WTC11 (cell line): ENCODE measurements at regions not wholly inside any gene's neighbourhood (a gene's known extent, or its start where the extent isn't known, plus 50 kb on each side); places are given as distances from the start of the nearest gene placed in this dataset.
"Not testable (repeated sequence)": the region's sequence is repeated elsewhere in the genome, so short reads cannot be mapped to it uniquely, and the experiment has no call there.

Source experiments
- ATAC-seq: fragments of 200-7000 bp; cut with Tn5 transposase; 2 replicates; pipeline ENCODE4 v1.10.0; 2021; ENCODE audit warnings: mild to moderate bottlenecking, moderate library complexity
- CTCF ChIA-PET: fragments of 300-600 bp; sonication (Branson Sonifier 250); formaldehyde crosslinking; loops from one replicate; lab custom pipeline; 2021; ENCODE audit warnings: antibody characterized with exemption; lab: Charles Lee
- POLR2A ChIA-PET: fragments of 350-600 bp; sonication (Branson Sonifier 250); formaldehyde crosslinking; loops from one replicate; lab custom pipeline; 2021; ENCODE audit warnings: antibody characterized with exemption; lab: Charles Lee
- DNase-seq: peaks from one replicate; pipeline ENCODE4 v3.0.0; 2021; ENCODE audit warnings: low spot score
- H3K27ac Mint-ChIP-seq: 2 replicates; pipeline ENCODE4 v1.8.0; 2021; ENCODE audit warnings: mixed read lengths
- H3K27me3 Mint-ChIP-seq: 2 replicates; pipeline ENCODE4 v1.8.0; 2021; ENCODE audit warnings: low read depth, mild to moderate bottlenecking, moderate library complexity, mixed read lengths
- H3K36me3 Mint-ChIP-seq: 2 replicates; pipeline ENCODE4 v1.8.0; 2021; ENCODE audit warnings: mixed read lengths
- H3K4me1 Mint-ChIP-seq: 2 replicates; pipeline ENCODE4 v1.8.0; 2022; ENCODE audit warnings: mixed read lengths
- H3K4me3 Mint-ChIP-seq: 2 replicates; pipeline ENCODE4 v1.8.0; 2021; ENCODE audit warnings: mild to moderate bottlenecking, moderate library complexity, mixed read lengths
- H3K9me3 Mint-ChIP-seq: 2 replicates; pipeline ENCODE4 v1.8.0; 2021; ENCODE audit warnings: mixed read lengths
- ATF3 ChIP-seq: sonication (generic); formaldehyde crosslinking; conservative IDR thresholded peaks from 2 replicates; pipeline ENCODE4 v1.8.1; 2022; ENCODE audit warnings: mild to moderate bottlenecking, missing genetic modification reagents
- CREB1 ChIP-seq: sonication (generic); formaldehyde crosslinking; IDR thresholded peaks from 2 replicates; pipeline ENCODE4 v1.8.0; 2023; ENCODE audit warnings: mild to moderate bottlenecking, missing genetic modification reagents
- CTCF ChIP-seq: fragments of 200-600 bp; IDR thresholded peaks from 2 replicates; pipeline ENCODE4 v1.8.0; 2022; ENCODE audit warnings: antibody characterized with exemption
- E2F1 ChIP-seq: sonication (generic); formaldehyde crosslinking; IDR thresholded peaks from 2 replicates; pipeline ENCODE4 v1.8.0; 2022; ENCODE audit warnings: mild to moderate bottlenecking, missing genetic modification reagents
- EMX1 ChIP-seq: fragments of 250-450 bp; sonication (Bioruptor Pico); IDR thresholded peaks from 2 replicates; pipeline ENCODE4 v1.8.0; 2021; ENCODE audit warnings: mild to moderate bottlenecking
- ETV6 ChIP-seq: sonication (generic); formaldehyde crosslinking; IDR thresholded peaks from 2 replicates; pipeline ENCODE4 v1.8.1; 2022; ENCODE audit warnings: mild to moderate bottlenecking, missing genetic modification reagents
- FOXJ3 ChIP-seq: sonication (generic); formaldehyde crosslinking; IDR thresholded peaks from 2 replicates; pipeline ENCODE4 v1.9.0; 2021; ENCODE audit warnings: missing genetic modification reagents, mild to moderate bottlenecking, borderline replicate concordance
- GTF2I ChIP-seq: fragments of 250-450 bp; sonication (Bioruptor Pico); conservative IDR thresholded peaks from 2 replicates; pipeline ENCODE4 v1.4.0; 2021; ENCODE audit warnings: mild to moderate bottlenecking
- IRF2 ChIP-seq: sonication (generic); formaldehyde crosslinking; IDR thresholded peaks from 2 replicates; pipeline ENCODE4 v1.8.0; 2022; ENCODE audit warnings: low read depth, missing genetic modification reagents, borderline replicate concordance
- JAZF1 ChIP-seq: fragments of 250-450 bp; sonication (Bioruptor Pico); IDR thresholded peaks from 2 replicates; pipeline ENCODE4 v1.9.0; 2021; ENCODE audit warnings: moderate library complexity, mild to moderate bottlenecking, inconsistent platforms
- MAX ChIP-seq: sonication (generic); formaldehyde crosslinking; IDR thresholded peaks from 2 replicates; pipeline ENCODE4 v1.8.0; 2022; ENCODE audit warnings: mild to moderate bottlenecking, missing genetic modification reagents
- MLX ChIP-seq: sonication (generic); formaldehyde crosslinking; IDR thresholded peaks from 2 replicates; pipeline ENCODE4 v1.8.1; 2023; ENCODE audit warnings: mild to moderate bottlenecking, missing genetic modification reagents, moderate library complexity
- MXD4 ChIP-seq: fragments of 250-450 bp; sonication (Bioruptor Pico); IDR thresholded peaks from 2 replicates; pipeline ENCODE4 v1.8.0; 2021; ENCODE audit warnings: mild to moderate bottlenecking, moderate library complexity, borderline replicate concordance
- NR2C2 ChIP-seq: sonication (generic); formaldehyde crosslinking; IDR thresholded peaks from 2 replicates; pipeline ENCODE4 v1.8.0; 2022; ENCODE audit warnings: mild to moderate bottlenecking, missing genetic modification reagents
- OVOL2 ChIP-seq: fragments of 250-450 bp; sonication (Bioruptor Pico); IDR thresholded peaks from 2 replicates; pipeline ENCODE4 v1.9.0; 2021; ENCODE audit warnings: mild to moderate bottlenecking, borderline replicate concordance
- PREB ChIP-seq: sonication (generic); formaldehyde crosslinking; IDR thresholded peaks from 2 replicates; pipeline ENCODE4 v1.8.1; 2022; ENCODE audit warnings: mild to moderate bottlenecking, missing genetic modification reagents, moderate library complexity, borderline replicate concordance
- RELA ChIP-seq: sonication (generic); formaldehyde crosslinking; IDR thresholded peaks from 2 replicates; pipeline ENCODE4 v1.8.1; 2022; ENCODE audit warnings: missing genetic modification reagents, mild to moderate bottlenecking, borderline replicate concordance
- TEAD1 ChIP-seq: sonication (generic); formaldehyde crosslinking; IDR thresholded peaks from 2 replicates; pipeline ENCODE4 v1.8.0; 2022; ENCODE audit warnings: mild to moderate bottlenecking, missing genetic modification reagents
- USF1 ChIP-seq: sonication (generic); formaldehyde crosslinking; IDR thresholded peaks from 2 replicates; pipeline ENCODE4 v1.8.0; 2022; ENCODE audit warnings: mild to moderate bottlenecking, missing genetic modification reagents
- ZBTB21 ChIP-seq: sonication (generic); formaldehyde crosslinking; IDR thresholded peaks from 2 replicates; pipeline ENCODE4 v1.8.1; 2023; ENCODE audit warnings: mild to moderate bottlenecking, missing genetic modification reagents, borderline replicate concordance
- ZNF396 ChIP-seq: fragments of 250-450 bp; sonication (Bioruptor Pico); IDR thresholded peaks from 2 replicates; pipeline ENCODE4 v1.8.0; 2021; ENCODE audit warnings: mild to moderate bottlenecking, moderate library complexity, borderline replicate concordance
- ZNF416 ChIP-seq: fragments of 250-450 bp; sonication (Bioruptor Pico); IDR thresholded peaks from 2 replicates; pipeline ENCODE4 v1.9.0; 2021; ENCODE audit warnings: mild to moderate bottlenecking, inconsistent platforms
- ZNF423 ChIP-seq: fragments of 250-450 bp; sonication (Bioruptor Pico); IDR thresholded peaks from 2 replicates; pipeline ENCODE4 v2.1.2; 2022; ENCODE audit warnings: mild to moderate bottlenecking, moderate library complexity

- TF ChIP-seq E2F1 (CRISPR knock-in tag): no peak
Observed at GRCh38 chrX:27242581-27242980, 220.6 kb downstream of the PPP4R3C start (continued).

GRCh38 chrX:27241981-27242380 is 221.2 kb downstream of the PPP4R3C start:
- TF ChIP-seq EMX1 (CRISPR knock-in tag) (no peak), NR2C2 (no peak), MAX (CRISPR knock-in tag) (no peak), E2F1 (CRISPR knock-in tag) (no peak), PREB (CRISPR knock-in tag) (no peak), CREB1 (CRISPR knock-in tag) (no peak), ATF3 (CRISPR knock-in tag) (no peak)
- Mint-ChIP-seq H3K4me3 (no peak overlapping the region), H3K36me3 (peaks cover 18% of the 10 kb centered on the region), H3K27ac (no peak overlapping the region), H3K4me1 (no peaks in the 10 kb centered on the region), H3K27me3 (no peaks in the 10 kb centered on the region; the same call in 1 of the 2 replicates), H3K9me3 (peaks cover 10% of the 10 kb centered on the region)
- ATAC-seq (no peak), DNase-seq (no peak)
- CTCF ChIA-PET: no interaction called here
- POLR2A ChIA-PET: no interaction called here

- H3K27ac Mint-ChIP-seq, H3K4me1 Mint-ChIP-seq, DNase-seq, POLR2A ChIA-PET, CTCF ChIA-PET, ATAC-seq, H3K9me3 Mint-ChIP-seq, H3K4me3 Mint-ChIP-seq, H3K27me3 Mint-ChIP-seq: not testable (repeated sequence)
- peaks cover 18% of the 10 kb centered on the region for H3K36me3 Mint-ChIP-seq
Observed at GRCh38 chrX:27240042-27240441, 223.1 kb downstream of the PPP4R3C start.

GRCh38 chrX:27236681-27237080 is 226.5 kb downstream of the PPP4R3C start:
- ChIA-PET CTCF (no interaction called here), POLR2A (no interaction called here)
- H3K27ac Mint-ChIP-seq: no peak overlapping the region
- peaks cover 18% of the 10 kb centered on the region for H3K36me3 Mint-ChIP-seq
- ATAC-seq (no peak), DNase-seq (no peak)
- H3K27me3 Mint-ChIP-seq: no peaks in the 10 kb centered on the region; the same call in 1 of the 2 replicates
- peaks cover 10% of the 10 kb centered on the region for H3K9me3 Mint-ChIP-seq
- H3K4me1 Mint-ChIP-seq: no peaks in the 10 kb centered on the region
- no peak overlapping the region for H3K4me3 Mint-ChIP-seq
- no peak for TF ChIP-seq MLX
- no peak for TF ChIP-seq TEAD1 (CRISPR knock-in tag)
- no peak for TF ChIP-seq ZNF396 (CRISPR knock-in tag)
- no peak for TF ChIP-seq E2F1 (CRISPR knock-in tag)
- TF ChIP-seq USF1: no peak
- TF ChIP-seq ZNF423 (CRISPR knock-in tag): no peak
- no peak for TF ChIP-seq ZBTB21
- TF ChIP-seq CTCF: no peak
- no peak for TF ChIP-seq MXD4 (CRISPR knock-in tag)
- no peak for TF ChIP-seq JAZF1
- TF ChIP-seq IRF2 (CRISPR knock-in tag): no peak
- TF ChIP-seq ZNF416: no peak
- no peak for TF ChIP-seq GTF2I (CRISPR knock-in tag)
- TF ChIP-seq FOXJ3 (CRISPR knock-in tag): no peak
- no peak for TF ChIP-seq ETV6 (CRISPR knock-in tag)
- TF ChIP-seq OVOL2: no peak
- TF ChIP-seq RELA (CRISPR knock-in tag): no peak
